ENCODE measurements at regions not wholly inside any gene's neighbourhood (a gene's known extent, or its start where the extent isn't known, plus 50 kb on each side); places are given as distances from the start of the nearest gene placed in this dataset.

- no peaks in the 10 kb centered on the region for H3K9me3 Mint-ChIP-seq
- no peaks in the 10 kb centered on the region for H3K4me1 Mint-ChIP-seq
- H3K4me3 Mint-ChIP-seq = no peak overlapping the region
Measured at GRCh38 chr16:50941681-50942080, 199.8 kb downstream of the CYLD start.

GRCh38 chr16:50940275-50940854 lies 198.5 kb downstream of the CYLD start:
- no peak overlapping the region for H3K4me3 Mint-ChIP-seq
- H3K27me3 Mint-ChIP-seq = peaks cover 8% of the 10 kb centered on the region
- no peaks in the 10 kb centered on the region for H3K36me3 Mint-ChIP-seq
- H3K27ac Mint-ChIP-seq = no peak overlapping the region
- H3K9me3 Mint-ChIP-seq = no peaks in the 10 kb centered on the region
- H3K4me1 Mint-ChIP-seq = no peaks in the 10 kb centered on the region

More at GRCh38 chr16:50941681-50942080, 199.8 kb downstream of the CYLD start:
- Mint-ChIP-seq H3K27me3 (peaks cover 4% of the 10 kb centered on the region), H3K27ac (no peak overlapping the region), H3K36me3 (no peaks in the 10 kb centered on the region)

- H3K36me3 Mint-ChIP-seq = no peaks in the 10 kb centered on the region
- H3K9me3 Mint-ChIP-seq = no peaks in the 10 kb centered on the region
- H3K4me1 Mint-ChIP-seq = no peaks in the 10 kb centered on the region
- H3K4me3 Mint-ChIP-seq = no peak overlapping the region
- no peak overlapping the region for H3K27ac Mint-ChIP-seq
- peaks cover 13% of the 10 kb centered on the region for H3K27me3 Mint-ChIP-seq
Measured at GRCh38 chr16:50939356-50939755, 197.5 kb downstream of the CYLD start.

- Mint-ChIP-seq H3K4me3 (no peak overlapping the region), H3K27me3 (peaks cover 13% of the 10 kb centered on the region), H3K27ac (no peak overlapping the region), H3K9me3 (no peaks in the 10 kb centered on the region), H3K36me3 (no peaks in the 10 kb centered on the region), H3K4me1 (no peaks in the 10 kb centered on the region)
Measured at GRCh38 chr16:50938932-50939331, 197.0 kb downstream of the CYLD start.

GRCh38 chr16:50933262-50933661 lies 191.4 kb downstream of the CYLD start:
- no peaks in the 10 kb centered on the region for H3K4me1 Mint-ChIP-seq
- peaks cover 14% of the 10 kb centered on the region for H3K27me3 Mint-ChIP-seq

GRCh38 chr16:50932348-50932935 lies 190.6 kb downstream of the CYLD start:
- no peak overlapping the region for H3K4me3 Mint-ChIP-seq
- no peak overlapping the region for H3K27ac Mint-ChIP-seq
- no peaks in the 10 kb centered on the region for H3K4me1 Mint-ChIP-seq
- H3K36me3 Mint-ChIP-seq = no peaks in the 10 kb centered on the region
- peaks cover 5% of the 10 kb centered on the region for H3K9me3 Mint-ChIP-seq
- peaks cover 12% of the 10 kb centered on the region for H3K27me3 Mint-ChIP-seq

More at GRCh38 chr16:50933262-50933661, 191.4 kb downstream of the CYLD start:
- Mint-ChIP-seq H3K4me3 (no peak overlapping the region), H3K36me3 (no peaks in the 10 kb centered on the region), H3K27ac (no peak overlapping the region), H3K9me3 (peaks cover 5% of the 10 kb centered on the region)

GRCh38 chr16:50928065-50928464 lies 186.2 kb downstream of the CYLD start:
- Mint-ChIP-seq H3K27ac (no peak overlapping the region), H3K9me3 (peaks cover 5% of the 10 kb centered on the region), H3K4me3 (no peak overlapping the region), H3K4me1 (no peaks in the 10 kb centered on the region), H3K36me3 (no peaks in the 10 kb centered on the region), H3K27me3 (peaks cover 7% of the 10 kb centered on the region)

- peaks cover 5% of the 10 kb centered on the region for H3K27me3 Mint-ChIP-seq
- H3K4me3 Mint-ChIP-seq = no peak overlapping the region
- no peaks in the 10 kb centered on the region for H3K4me1 Mint-ChIP-seq
- H3K36me3 Mint-ChIP-seq = no peaks in the 10 kb centered on the region
- H3K27ac Mint-ChIP-seq = no peak overlapping the region
- H3K9me3 Mint-ChIP-seq = peaks cover 5% of the 10 kb centered on the region
Measured at GRCh38 chr16:50925758-50926357, 184.0 kb downstream of the CYLD start.

- Mint-ChIP-seq H3K4me1 (no peaks in the 10 kb centered on the region), H3K9me3 (peaks cover 5% of the 10 kb centered on the region), H3K27me3 (peaks cover 7% of the 10 kb centered on the region), H3K4me3 (no peak overlapping the region), H3K36me3 (no peaks in the 10 kb centered on the region), H3K27ac (no peak overlapping the region)
Measured at GRCh38 chr16:50924759-50925545, 183.1 kb downstream of the CYLD start.

- Mint-ChIP-seq H3K4me3 (no peak overlapping the region), H3K9me3 (no peaks in the 10 kb centered on the region), H3K27ac (no peak overlapping the region), H3K36me3 (no peaks in the 10 kb centered on the region), H3K27me3 (peaks cover 11% of the 10 kb centered on the region), H3K4me1 (no peaks in the 10 kb centered on the region)
Measured at GRCh38 chr16:50917950-50918703, 176.2 kb downstream of the CYLD start.

GRCh38 chr16:50916040-50916439 lies 174.2 kb downstream of the CYLD start:
- H3K27me3 Mint-ChIP-seq = peaks cover 16% of the 10 kb centered on the region
- no peaks in the 10 kb centered on the region for H3K36me3 Mint-ChIP-seq
- no peak overlapping the region for H3K4me3 Mint-ChIP-seq
- H3K27ac Mint-ChIP-seq = no peak overlapping the region
- H3K9me3 Mint-ChIP-seq = no peaks in the 10 kb centered on the region
- no peaks in the 10 kb centered on the region for H3K4me1 Mint-ChIP-seq

GRCh38 chr16:50915120-50915519 lies 173.2 kb downstream of the CYLD start:
- no peak overlapping the region for H3K27ac Mint-ChIP-seq
- no peaks in the 10 kb centered on the region for H3K36me3 Mint-ChIP-seq
- H3K4me3 Mint-ChIP-seq = no peak overlapping the region
- H3K9me3 Mint-ChIP-seq = no peaks in the 10 kb centered on the region
- no peaks in the 10 kb centered on the region for H3K4me1 Mint-ChIP-seq
- peaks cover 14% of the 10 kb centered on the region for H3K27me3 Mint-ChIP-seq

GRCh38 chr16:50910736-50911100 lies 168.8 kb downstream of the CYLD start:
- Mint-ChIP-seq H3K27ac (no peak overlapping the region), H3K4me1 (no peaks in the 10 kb centered on the region), H3K36me3 (no peaks in the 10 kb centered on the region), H3K9me3 (no peaks in the 10 kb centered on the region), H3K27me3 (peaks cover 15% of the 10 kb centered on the region), H3K4me3 (no peak overlapping the region)

GRCh38 chr16:50909831-50910735 lies 168.2 kb downstream of the CYLD start:
- Mint-ChIP-seq H3K36me3 (no peaks in the 10 kb centered on the region), H3K9me3 (no peaks in the 10 kb centered on the region), H3K4me1 (no peaks in the 10 kb centered on the region), H3K27me3 (peaks cover 15% of the 10 kb centered on the region), H3K27ac (no peak overlapping the region), H3K4me3 (no peak overlapping the region)

- H3K36me3 Mint-ChIP-seq = no peaks in the 10 kb centered on the region
- peaks cover 9% of the 10 kb centered on the region for H3K27me3 Mint-ChIP-seq
- no peak overlapping the region for H3K4me3 Mint-ChIP-seq
- H3K27ac Mint-ChIP-seq = no peak overlapping the region
- H3K9me3 Mint-ChIP-seq = no peaks in the 10 kb centered on the region
- no peaks in the 10 kb centered on the region for H3K4me1 Mint-ChIP-seq
Measured at GRCh38 chr16:50908468-50908867, 166.6 kb downstream of the CYLD start.

Data from activated naive CD4-positive, alpha-beta T cell treated with anti-CD3 and anti-CD28 coated beads, Interleukin-2, amount 50 U/mL, for 24 hours (primary cell).